Prostate gland (tissue), 2 donors: ENCODE measurements at regions not wholly inside any gene's neighbourhood (a gene's known extent, or its start where the extent isn't known, plus 50 kb on each side); places are given as distances from the start of the nearest gene placed in this dataset.

Experiments used
- DNase-seq: peaks from one replicate; pipeline ENCODE4 v3.0.0-alpha.2; 2019; ENCODE audit warnings: low spot score
- H3K27ac ChIP-seq, 2 donors: fragments of 200-600 bp; sonication (generic); 2 replicates each; pipeline ENCODE4 v1.5.1; 2017 to 2019
- H3K27me3 ChIP-seq: fragments of 200-600 bp; sonication (generic); replicated peaks from 2 replicates; pipeline ENCODE4 v1.5.1; 2019; ENCODE audit not compliant: insufficient read depth
- H3K36me3 ChIP-seq, 2 donors: fragments of 200-600 bp; sonication (generic); 1 replicate in 1 of 2; 2 replicates in 1 of 2; pipeline versions ENCODE4 v1.5.1 to v1.8.1; 2017 to 2019
- H3K4me1 ChIP-seq: fragments of 200-600 bp; sonication (generic); replicated peaks from 2 replicates; pipeline ENCODE4 v1.5.1; 2019
- H3K4me3 ChIP-seq, 2 donors: fragments of 200-600 bp; sonication (generic); 2 replicates each; pipeline ENCODE4 v1.5.1; 2017 to 2019
- H3K9me3 ChIP-seq: fragments of 200-600 bp; sonication (generic); 2 replicates; pipeline ENCODE4 v1.5.1; 2017
- CTCF ChIP-seq, 4 experiments: fragments of 200-600 bp in 2 of 4; fragments of 450-650 bp in 2 of 4; sonication (generic) in 2 of 4; IDR thresholded peaks; 1 replicate in 3 of 4; 2 replicates in 1 of 4; pipeline ENCODE4 v1.5.1; 2016 to 2019; ENCODE audit warnings: antibody characterized with exemption in 4 of 4, mild to moderate bottlenecking in 2 of 4, moderate library complexity in 2 of 4
- POLR2A ChIP-seq: fragments of 450-650 bp; IDR thresholded peaks from one replicate; pipeline ENCODE4 v1.6.1; 2016; ENCODE audit warnings: antibody characterized with exemption, mild to moderate bottlenecking
- POLR2AphosphoS5 ChIP-seq: sonication (generic); formaldehyde crosslinking; IDR thresholded peaks from one replicate; pipeline ENCODE4 v1.6.1; 2017; ENCODE audit warnings: antibody characterized with exemption
- WGBS: methylation state at CpG from one replicate; pipeline ENCODE4 v1.1.5; 2018; 5-methylcytosine and 5-hydroxymethylcytosine counted together
- intact Hi-C: fragments of 100-400 bp; cut with DNase I; formaldehyde crosslinking; loops from one replicate; pipeline ENCODE4 v1.14.2; 2022

GRCh38 chr2:157159221-157159934, 98.1 kb upstream of the GALNT5 start:
- Histone ChIP-seq H3K27ac (no peak overlapping the region), H3K4me3 (no peak overlapping the region), H3K36me3 (no peaks in the 10 kb centered on the region), H3K4me1 (no peaks in the 10 kb centered on the region), H3K27me3 (no peaks in the 10 kb centered on the region), H3K9me3 (no peaks in the 10 kb centered on the region)
- intact Hi-C loops = no loop called here
- no peak for TF ChIP-seq POLR2AphosphoS5
- TF ChIP-seq POLR2A = no peak
- no peak for TF ChIP-seq CTCF (IDR thresholded peaks at IDR 0.05)
- 80% methylated on average over 5 of the region's 5 CpGs for WGBS
- no peak for DNase-seq

GRCh38 chr2:157160111-157160510, 97.4 kb upstream of the GALNT5 start:
- Histone ChIP-seq H3K36me3 (no peaks in the 10 kb centered on the region), H3K4me1 (no peaks in the 10 kb centered on the region), H3K9me3 (no peaks in the 10 kb centered on the region), H3K27ac (no peak overlapping the region), H3K27me3 (no peaks in the 10 kb centered on the region), H3K4me3 (no peak overlapping the region)
- intact Hi-C loops = no loop called here
- DNase-seq = no peak
- WGBS = 25% methylated on average over 3 of the region's 3 CpGs
- TF ChIP-seq POLR2AphosphoS5 (no peak), POLR2A (no peak), CTCF (IDR thresholded peaks at IDR 0.05) (no peak)

- WGBS = 96% methylated on average over 5 of the region's 5 CpGs
- Histone ChIP-seq H3K4me1 (no peaks in the 10 kb centered on the region), H3K9me3 (no peaks in the 10 kb centered on the region), H3K27me3 (no peaks in the 10 kb centered on the region), H3K36me3 (no peaks in the 10 kb centered on the region), H3K4me3 (no peak overlapping the region), H3K27ac (no peak overlapping the region)
- DNase-seq = no peak
- intact Hi-C loops = no loop called here
- TF ChIP-seq POLR2AphosphoS5 (no peak), POLR2A (no peak), CTCF (IDR thresholded peaks at IDR 0.05) (no peak)
These were observed 93.1 kb upstream of the GALNT5 start for GRCh38 chr2:157164370-157164769.

GRCh38 chr2:157164891-157165290, 92.6 kb upstream of the GALNT5 start:
- 89% methylated on average over 1 of the region's 1 CpG for WGBS
- no peak for TF ChIP-seq CTCF (IDR thresholded peaks at IDR 0.05)
- no peak for TF ChIP-seq POLR2A
- TF ChIP-seq POLR2AphosphoS5 = no peak
- intact Hi-C loops = no loop called here

GRCh38 chr2:157168501-157168900, 89.0 kb upstream of the GALNT5 start:
- no peak overlapping the region for H3K4me3 ChIP-seq
- H3K27me3 ChIP-seq = no peaks in the 10 kb centered on the region
- H3K4me1 ChIP-seq = no peaks in the 10 kb centered on the region
- DNase-seq = no peak
- H3K27ac ChIP-seq = no peak overlapping the region
- 76% methylated on average over 3 of the region's 3 CpGs for WGBS
- TF ChIP-seq CTCF (IDR thresholded peaks at IDR 0.05) = no peak
- no peak for TF ChIP-seq POLR2A
- no peaks in the 10 kb centered on the region for H3K36me3 ChIP-seq
- intact Hi-C loops = no loop called here
- H3K9me3 ChIP-seq = no peaks in the 10 kb centered on the region

More at GRCh38 chr2:157164891-157165290, 92.6 kb upstream of the GALNT5 start:
- H3K27ac ChIP-seq = no peak overlapping the region
- DNase-seq = no peak
- H3K36me3 ChIP-seq = no peaks in the 10 kb centered on the region
- H3K4me3 ChIP-seq = no peak overlapping the region
- H3K9me3 ChIP-seq = no peaks in the 10 kb centered on the region
- no peaks in the 10 kb centered on the region for H3K27me3 ChIP-seq
- no peaks in the 10 kb centered on the region for H3K4me1 ChIP-seq
